ENCODE measurements at regions not wholly inside any gene's neighbourhood (a gene's known extent, or its start where the extent isn't known, plus 50 kb on each side); places are given as distances from the start of the nearest gene placed in this dataset.

DNA sequence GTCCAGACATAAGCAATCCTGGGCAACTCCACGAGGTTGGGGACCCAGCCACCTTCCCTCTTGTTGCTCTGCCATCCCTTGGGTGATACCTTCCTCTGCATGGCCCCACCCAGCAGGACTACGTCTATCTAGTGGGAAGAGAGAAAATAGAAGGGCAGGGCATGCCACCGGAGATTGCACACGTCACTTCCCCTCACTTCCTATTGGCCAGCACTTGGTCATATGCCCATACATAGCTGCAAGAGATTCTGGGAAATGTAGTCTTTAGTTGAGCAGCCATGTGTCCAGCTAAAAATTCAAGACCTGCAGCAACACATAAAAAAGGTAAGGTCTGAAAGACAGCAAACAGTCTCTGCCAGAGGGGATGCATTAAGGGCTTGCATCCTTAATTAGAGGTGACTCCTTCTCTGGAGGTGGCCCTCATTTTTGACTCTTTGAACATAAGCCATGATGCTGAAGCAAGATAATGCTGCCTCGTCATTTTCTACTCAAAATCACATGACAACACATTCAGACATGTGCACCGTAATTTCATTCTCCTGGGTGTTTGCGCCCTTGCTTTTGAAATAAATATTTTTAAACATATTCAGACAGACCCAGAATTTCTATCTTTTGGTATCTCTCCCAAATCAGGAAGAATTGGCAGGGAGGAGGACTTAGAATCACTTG is 91.8 kb upstream of the PWP1 start:
- no peak for ATAC-seq
- TF ChIP-seq, protein P1, sequence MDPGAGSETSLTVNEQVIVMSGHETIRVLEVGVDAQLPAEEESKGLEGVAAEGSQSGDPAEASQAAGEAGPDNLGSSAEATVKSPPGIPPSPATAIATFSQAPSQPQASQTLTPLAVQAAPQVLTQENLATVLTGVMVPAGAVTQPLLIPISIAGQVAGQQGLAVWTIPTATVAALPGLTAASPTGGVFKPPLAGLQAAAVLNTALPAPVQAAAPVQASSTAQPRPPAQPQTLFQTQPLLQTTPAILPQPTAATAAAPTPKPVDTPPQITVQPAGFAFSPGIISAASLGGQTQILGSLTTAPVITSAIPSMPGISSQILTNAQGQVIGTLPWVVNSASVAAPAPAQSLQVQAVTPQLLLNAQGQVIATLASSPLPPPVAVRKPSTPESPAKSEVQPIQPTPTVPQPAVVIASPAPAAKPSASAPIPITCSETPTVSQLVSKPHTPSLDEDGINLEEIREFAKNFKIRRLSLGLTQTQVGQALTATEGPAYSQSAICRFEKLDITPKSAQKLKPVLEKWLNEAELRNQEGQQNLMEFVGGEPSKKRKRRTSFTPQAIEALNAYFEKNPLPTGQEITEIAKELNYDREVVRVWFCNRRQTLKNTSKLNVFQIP (CRISPR knock-in tag; IDR thresholded peaks at IDR 0.05; ENCODE audit: borderline replicate concordance, low read depth) = no peak
- no peak for TF ChIP-seq ZNF565 (CRISPR knock-in tag; conservative IDR thresholded peaks at IDR 0.05; ENCODE audit: low read depth)
- TF ChIP-seq, protein P2, sequence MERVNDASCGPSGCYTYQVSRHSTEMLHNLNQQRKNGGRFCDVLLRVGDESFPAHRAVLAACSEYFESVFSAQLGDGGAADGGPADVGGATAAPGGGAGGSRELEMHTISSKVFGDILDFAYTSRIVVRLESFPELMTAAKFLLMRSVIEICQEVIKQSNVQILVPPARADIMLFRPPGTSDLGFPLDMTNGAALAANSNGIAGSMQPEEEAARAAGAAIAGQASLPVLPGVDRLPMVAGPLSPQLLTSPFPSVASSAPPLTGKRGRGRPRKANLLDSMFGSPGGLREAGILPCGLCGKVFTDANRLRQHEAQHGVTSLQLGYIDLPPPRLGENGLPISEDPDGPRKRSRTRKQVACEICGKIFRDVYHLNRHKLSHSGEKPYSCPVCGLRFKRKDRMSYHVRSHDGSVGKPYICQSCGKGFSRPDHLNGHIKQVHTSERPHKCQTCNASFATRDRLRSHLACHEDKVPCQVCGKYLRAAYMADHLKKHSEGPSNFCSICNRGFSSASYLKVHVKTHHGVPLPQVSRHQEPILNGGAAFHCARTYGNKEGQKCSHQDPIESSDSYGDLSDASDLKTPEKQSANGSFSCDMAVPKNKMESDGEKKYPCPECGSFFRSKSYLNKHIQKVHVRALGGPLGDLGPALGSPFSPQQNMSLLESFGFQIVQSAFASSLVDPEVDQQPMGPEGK (CRISPR knock-in tag; IDR thresholded peaks at IDR 0.05; ENCODE audit: borderline replicate concordance) = no peak
- TF ChIP-seq, protein P3, sequence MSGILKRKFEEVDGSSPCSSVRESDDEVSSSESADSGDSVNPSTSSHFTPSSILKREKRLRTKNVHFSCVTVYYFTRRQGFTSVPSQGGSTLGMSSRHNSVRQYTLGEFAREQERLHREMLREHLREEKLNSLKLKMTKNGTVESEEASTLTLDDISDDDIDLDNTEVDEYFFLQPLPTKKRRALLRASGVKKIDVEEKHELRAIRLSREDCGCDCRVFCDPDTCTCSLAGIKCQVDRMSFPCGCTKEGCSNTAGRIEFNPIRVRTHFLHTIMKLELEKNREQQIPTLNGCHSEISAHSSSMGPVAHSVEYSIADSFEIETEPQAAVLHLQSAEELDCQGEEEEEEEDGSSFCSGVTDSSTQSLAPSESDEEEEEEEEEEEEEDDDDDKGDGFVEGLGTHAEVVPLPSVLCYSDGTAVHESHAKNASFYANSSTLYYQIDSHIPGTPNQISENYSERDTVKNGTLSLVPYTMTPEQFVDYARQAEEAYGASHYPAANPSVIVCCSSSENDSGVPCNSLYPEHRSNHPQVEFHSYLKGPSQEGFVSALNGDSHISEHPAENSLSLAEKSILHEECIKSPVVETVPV (CRISPR knock-in tag; IDR thresholded peaks at IDR 0.05) = no peak

DNA sequence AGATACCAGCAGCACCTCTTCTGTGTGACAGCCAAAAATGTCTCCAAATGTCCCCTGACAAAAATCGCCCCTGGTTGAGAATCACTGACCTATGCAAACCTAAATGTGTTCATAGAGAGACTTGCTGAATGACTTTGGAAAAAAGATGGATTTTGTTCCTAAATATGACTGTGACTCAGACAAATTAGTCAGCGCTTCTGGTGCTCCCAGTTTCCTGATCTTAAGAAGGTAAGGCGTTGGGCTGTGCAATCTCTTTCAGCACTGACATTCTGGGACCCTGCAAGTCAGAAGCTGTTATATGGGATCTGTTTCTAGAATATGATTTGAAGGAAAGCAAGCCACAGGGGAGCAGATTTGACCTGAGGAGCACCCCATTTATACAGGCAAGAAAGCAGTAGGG is 90.6 kb upstream of the PWP1 start:
- no peak for ATAC-seq
- no peak for TF ChIP-seq ZNF8 (CRISPR knock-in tag; IDR thresholded peaks at IDR 0.05)
- TF ChIP-seq CSDC2 (CRISPR knock-in tag; IDR thresholded peaks at IDR 0.05) = no peak
- no peak for TF ChIP-seq OSR1 (CRISPR knock-in tag; IDR thresholded peaks at IDR 0.05)
- no peak for TF ChIP-seq ARNTL (CRISPR knock-in tag; IDR thresholded peaks at IDR 0.05; ENCODE audit: borderline replicate concordance, low read depth)
- no peak for TF ChIP-seq ZFP3 (CRISPR knock-in tag; IDR thresholded peaks at IDR 0.05)
- no peak for TF ChIP-seq RARB (CRISPR knock-in tag; IDR thresholded peaks at IDR 0.05)
- no peak for TF ChIP-seq ZC3H10 (CRISPR knock-in tag; IDR thresholded peaks at IDR 0.05)
- no peak for TF ChIP-seq ZNF565 (CRISPR knock-in tag; conservative IDR thresholded peaks at IDR 0.05; ENCODE audit: low read depth)
- TF ChIP-seq, protein P4, sequence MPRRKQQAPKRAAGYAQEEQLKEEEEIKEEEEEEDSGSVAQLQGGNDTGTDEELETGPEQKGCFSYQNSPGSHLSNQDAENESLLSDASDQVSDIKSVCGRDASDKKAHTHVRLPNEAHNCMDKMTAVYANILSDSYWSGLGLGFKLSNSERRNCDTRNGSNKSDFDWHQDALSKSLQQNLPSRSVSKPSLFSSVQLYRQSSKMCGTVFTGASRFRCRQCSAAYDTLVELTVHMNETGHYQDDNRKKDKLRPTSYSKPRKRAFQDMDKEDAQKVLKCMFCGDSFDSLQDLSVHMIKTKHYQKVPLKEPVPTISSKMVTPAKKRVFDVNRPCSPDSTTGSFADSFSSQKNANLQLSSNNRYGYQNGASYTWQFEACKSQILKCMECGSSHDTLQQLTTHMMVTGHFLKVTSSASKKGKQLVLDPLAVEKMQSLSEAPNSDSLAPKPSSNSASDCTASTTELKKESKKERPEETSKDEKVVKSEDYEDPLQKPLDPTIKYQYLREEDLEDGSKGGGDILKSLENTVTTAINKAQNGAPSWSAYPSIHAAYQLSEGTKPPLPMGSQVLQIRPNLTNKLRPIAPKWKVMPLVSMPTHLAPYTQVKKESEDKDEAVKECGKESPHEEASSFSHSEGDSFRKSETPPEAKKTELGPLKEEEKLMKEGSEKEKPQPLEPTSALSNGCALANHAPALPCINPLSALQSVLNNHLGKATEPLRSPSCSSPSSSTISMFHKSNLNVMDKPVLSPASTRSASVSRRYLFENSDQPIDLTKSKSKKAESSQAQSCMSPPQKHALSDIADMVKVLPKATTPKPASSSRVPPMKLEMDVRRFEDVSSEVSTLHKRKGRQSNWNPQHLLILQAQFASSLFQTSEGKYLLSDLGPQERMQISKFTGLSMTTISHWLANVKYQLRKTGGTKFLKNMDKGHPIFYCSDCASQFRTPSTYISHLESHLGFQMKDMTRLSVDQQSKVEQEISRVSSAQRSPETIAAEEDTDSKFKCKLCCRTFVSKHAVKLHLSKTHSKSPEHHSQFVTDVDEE (CRISPR knock-in tag; IDR thresholded peaks at IDR 0.05) = no peak
- no peak for TF ChIP-seq ISL1 (CRISPR knock-in tag; IDR thresholded peaks at IDR 0.05)
- no peak for TF ChIP-seq TOX (CRISPR knock-in tag; IDR thresholded peaks at IDR 0.05; ENCODE audit: borderline replicate concordance)
- TF ChIP-seq ZNF70 (CRISPR knock-in tag; IDR thresholded peaks at IDR 0.05) = no peak
- TF ChIP-seq ESRRG (CRISPR knock-in tag; IDR thresholded peaks at IDR 0.05) = no peak
- no peak for TF ChIP-seq SNAI2 (CRISPR knock-in tag; IDR thresholded peaks at IDR 0.05)
- TF ChIP-seq, protein P2 (CRISPR knock-in tag; IDR thresholded peaks at IDR 0.05; ENCODE audit: borderline replicate concordance) = no peak

DNA sequence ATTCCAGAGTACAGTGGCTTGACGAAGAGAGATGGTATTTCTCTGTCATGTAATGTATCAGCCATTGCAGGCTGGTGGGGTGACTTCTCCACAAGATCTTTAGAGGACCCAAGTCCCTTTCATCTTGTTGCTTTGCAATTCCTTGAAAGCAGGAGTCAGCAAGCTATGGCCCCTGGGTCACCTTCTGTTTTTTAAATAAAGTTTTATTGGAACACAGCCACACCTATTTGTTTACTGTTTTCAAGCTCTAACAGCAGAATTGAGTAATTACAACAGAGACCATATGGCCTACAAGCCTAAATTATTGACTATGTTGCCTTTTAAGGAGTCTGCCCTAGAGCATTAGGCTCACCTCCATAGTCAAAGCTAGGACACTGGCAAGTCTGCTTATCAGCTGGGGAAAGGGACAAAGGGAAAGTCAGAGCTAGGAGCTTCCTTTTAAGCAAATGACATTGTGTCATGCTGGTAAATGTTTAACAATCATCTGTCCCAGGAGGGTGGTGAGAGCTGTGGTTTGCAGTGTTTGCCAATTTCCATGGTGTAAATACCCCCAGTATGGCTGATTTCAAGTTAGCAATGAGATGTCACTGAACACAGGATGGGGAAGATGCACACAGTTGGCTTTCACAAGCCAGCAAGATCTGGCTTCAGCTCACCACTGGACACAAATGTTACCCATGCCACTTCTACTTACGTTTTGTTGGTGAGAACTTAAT is 87.7 kb upstream of the PWP1 start:
- ATAC-seq = no peak
- TF ChIP-seq ZC3H10 (CRISPR knock-in tag; IDR thresholded peaks at IDR 0.05) (no peak), TOX (CRISPR knock-in tag; IDR thresholded peaks at IDR 0.05; ENCODE audit: borderline replicate concordance) (no peak), ARNTL (CRISPR knock-in tag; IDR thresholded peaks at IDR 0.05; ENCODE audit: borderline replicate concordance, low read depth) (no peak), SNAI2 (CRISPR knock-in tag; IDR thresholded peaks at IDR 0.05) (no peak), ZNF565 (CRISPR knock-in tag; conservative IDR thresholded peaks at IDR 0.05; ENCODE audit: low read depth) (no peak), ZNF8 (CRISPR knock-in tag; IDR thresholded peaks at IDR 0.05) (no peak), PPARA (CRISPR knock-in tag; IDR thresholded peaks at IDR 0.05; ENCODE audit: borderline replicate concordance) (no peak), BACH2 (CRISPR knock-in tag; IDR thresholded peaks at IDR 0.05; ENCODE audit: borderline replicate concordance) (no peak), ISL1 (CRISPR knock-in tag; IDR thresholded peaks at IDR 0.05) (no peak), ZFP30 (CRISPR knock-in tag; IDR thresholded peaks at IDR 0.05) (no peak)
- TF ChIP-seq, protein P4 (CRISPR knock-in tag; IDR thresholded peaks at IDR 0.05) = no peak
- TF ChIP-seq, protein P3 (CRISPR knock-in tag; IDR thresholded peaks at IDR 0.05) = no peak
